ENCODE measurements at regions not wholly inside any gene's neighbourhood (a gene's known extent, or its start where the extent isn't known, plus 50 kb on each side); places are given as distances from the start of the nearest gene placed in this dataset.

GRCh38 chr4:130203571-130203970 is 1107.6 kb downstream of the C4orf33 start:
- TF ChIP-seq CTCF (IDR thresholded peaks at IDR 0.05; ENCODE audit: poor library complexity) = no peak
- no peak for TF ChIP-seq EZH2 (IDR thresholded peaks at IDR 0.05; ENCODE audit: borderline replicate concordance)
- no peak for TF ChIP-seq EZH2phosphoT487 (IDR thresholded peaks at IDR 0.05; ENCODE audit: low read depth, severe bottlenecking, unreplicated experiment)

Data from hepatocyte (in vitro differentiated cells).